ENCODE measurements at regions not wholly inside any gene's neighbourhood (a gene's known extent, or its start where the extent isn't known, plus 50 kb on each side); places are given as distances from the start of the nearest gene placed in this dataset.

DNA sequence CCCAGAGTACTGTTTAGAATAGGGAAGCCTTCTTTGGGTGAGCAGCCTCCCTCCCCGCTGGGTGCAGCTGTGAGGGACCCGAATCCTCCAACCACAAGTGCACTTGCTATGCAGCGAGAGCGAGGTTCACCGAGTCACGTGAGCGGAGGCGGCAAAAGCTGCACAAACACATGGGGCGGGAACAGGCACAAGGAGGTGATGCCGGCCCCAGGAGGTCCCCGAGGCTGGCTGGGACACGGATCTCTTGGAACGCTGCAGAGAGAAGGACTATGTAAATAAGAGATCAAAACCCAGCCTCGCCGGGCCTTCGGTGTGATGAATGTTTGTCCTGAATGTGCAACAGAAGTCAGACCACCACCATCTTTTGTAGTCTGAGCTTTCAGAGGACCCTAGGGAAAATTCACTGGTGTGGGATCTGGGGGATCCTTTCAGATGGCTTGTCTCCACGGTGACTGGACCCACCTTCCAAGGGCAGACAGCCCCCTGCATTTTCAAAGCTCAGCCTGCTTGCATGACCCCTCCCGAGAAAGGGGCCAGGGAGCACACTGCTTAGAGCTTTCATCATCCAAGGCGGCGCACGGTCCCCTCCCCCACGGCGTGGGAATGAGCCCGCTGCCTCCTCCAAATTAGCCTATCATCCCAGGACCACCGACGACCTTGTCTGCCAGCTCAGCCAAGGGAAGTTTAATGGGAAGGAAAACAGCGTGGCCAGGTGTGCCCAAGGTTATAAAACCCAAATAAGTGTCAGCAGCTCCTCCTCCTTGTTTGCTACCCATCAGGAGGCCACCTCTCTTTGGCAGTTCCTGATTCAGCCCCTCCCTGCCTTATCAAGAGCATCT, 327.7 kb downstream of the CXCL12 start:
- no peak overlapping the region for H3K9ac ChIP-seq (ENCODE audit: low read length)

DNA sequence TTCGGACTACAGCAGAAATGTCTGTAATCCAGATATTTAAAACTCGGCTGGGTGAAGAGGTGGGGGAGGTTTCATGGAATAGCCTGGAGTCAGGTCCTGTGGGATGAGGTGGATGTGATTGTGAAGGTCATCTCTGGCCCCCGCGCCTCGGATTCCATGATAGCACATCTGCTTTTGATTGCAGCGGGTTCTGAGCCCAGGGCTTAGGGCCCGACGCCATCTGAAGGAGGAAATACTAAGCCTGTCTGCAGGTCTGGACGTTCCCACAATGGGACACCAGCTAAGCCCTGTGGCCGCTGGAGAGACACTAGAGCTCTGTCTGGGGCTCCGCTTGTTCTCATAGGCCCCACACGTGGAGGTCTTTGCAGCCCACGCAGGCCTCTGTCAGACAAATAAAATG, 328.7 kb downstream of the CXCL12 start:
- Histone ChIP-seq H3K27ac (ENCODE audit: low read depth, low read length) (no peak overlapping the region), H3K4me1 (ENCODE audit: control insufficient read depth, insufficient read depth, low read length) (peaks cover 5% of the 10 kb centered on the region), H3K36me3 (ENCODE audit: control insufficient read depth, insufficient read depth, low read length) (no peaks in the 10 kb centered on the region), H3K4me3 (ENCODE audit: low read length) (no peak overlapping the region), H3K27me3 (ENCODE audit: control insufficient read depth, insufficient read depth, low read length) (no peaks in the 10 kb centered on the region), H3K9ac (ENCODE audit: low read length) (no peak overlapping the region)

More for the DNA sequence above, 327.7 kb downstream of the CXCL12 start:
- H3K27ac ChIP-seq (ENCODE audit: low read depth, low read length) = no peak overlapping the region
- H3K36me3 ChIP-seq (ENCODE audit: control insufficient read depth, insufficient read depth, low read length) = no peaks in the 10 kb centered on the region
- no peak overlapping the region for H3K4me3 ChIP-seq (ENCODE audit: low read length)
- H3K27me3 ChIP-seq (ENCODE audit: control insufficient read depth, insufficient read depth, low read length) = no peaks in the 10 kb centered on the region
- no peaks in the 10 kb centered on the region for H3K4me1 ChIP-seq (ENCODE audit: control insufficient read depth, insufficient read depth, low read length)

DNA sequence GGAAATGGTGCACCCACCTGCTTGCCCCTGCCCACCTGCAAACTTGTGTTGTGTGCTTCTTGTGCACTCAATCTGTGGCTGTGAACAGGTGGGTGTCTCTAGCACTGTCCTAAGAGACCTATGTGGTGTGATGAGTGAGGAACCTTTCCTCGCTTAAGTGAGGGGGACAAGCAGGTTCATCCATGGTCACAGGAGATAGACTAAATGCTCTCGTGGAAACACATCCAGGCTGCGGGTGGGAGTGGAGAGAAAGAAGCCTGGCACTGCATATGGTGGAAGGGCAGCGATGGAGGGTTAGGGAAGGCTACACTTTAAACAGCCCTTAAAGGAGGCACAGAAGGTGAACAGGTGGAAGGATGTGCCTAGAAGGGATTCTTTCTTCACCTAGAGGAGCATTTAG, 330.9 kb downstream of the CXCL12 start:
- Histone ChIP-seq H3K4me3 (ENCODE audit: low read length) (no peak overlapping the region), H3K4me1 (ENCODE audit: control insufficient read depth, insufficient read depth, low read length) (peaks cover 5% of the 10 kb centered on the region), H3K9ac (ENCODE audit: low read length) (no peak overlapping the region), H3K27ac (ENCODE audit: low read depth, low read length) (no peak overlapping the region), H3K36me3 (ENCODE audit: control insufficient read depth, insufficient read depth, low read length) (no peaks in the 10 kb centered on the region), H3K27me3 (ENCODE audit: control insufficient read depth, insufficient read depth, low read length) (no peaks in the 10 kb centered on the region)

DNA sequence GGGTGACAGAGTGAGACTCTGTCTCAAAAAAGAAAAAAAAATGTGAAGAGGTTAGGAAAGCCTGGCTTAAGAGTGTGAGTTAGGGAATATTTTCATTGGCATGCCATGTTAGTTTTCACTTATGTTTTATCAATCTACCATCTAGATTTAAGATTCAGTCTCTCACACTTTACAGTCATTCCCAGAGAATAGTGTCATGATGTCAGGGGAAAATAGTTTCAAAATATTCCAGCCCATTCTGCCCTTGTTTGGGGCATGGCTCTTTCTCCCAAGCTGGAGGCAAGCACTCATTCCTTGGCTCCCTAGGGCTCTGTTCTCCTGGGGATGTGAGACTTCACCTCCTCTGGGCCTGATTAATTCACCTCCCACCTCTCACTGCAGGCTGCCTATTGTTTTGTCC, 331.5 kb downstream of the CXCL12 start:
- H3K27me3 ChIP-seq (ENCODE audit: control insufficient read depth, insufficient read depth, low read length) = no peaks in the 10 kb centered on the region
- no peaks in the 10 kb centered on the region for H3K36me3 ChIP-seq (ENCODE audit: control insufficient read depth, insufficient read depth, low read length)
- H3K9ac ChIP-seq (ENCODE audit: low read length) = no peak overlapping the region
- no peak overlapping the region for H3K27ac ChIP-seq (ENCODE audit: low read depth, low read length)
- H3K4me1 ChIP-seq (ENCODE audit: control insufficient read depth, insufficient read depth, low read length) = peaks cover 5% of the 10 kb centered on the region
- H3K4me3 ChIP-seq (ENCODE audit: low read length) = no peak overlapping the region

DNA sequence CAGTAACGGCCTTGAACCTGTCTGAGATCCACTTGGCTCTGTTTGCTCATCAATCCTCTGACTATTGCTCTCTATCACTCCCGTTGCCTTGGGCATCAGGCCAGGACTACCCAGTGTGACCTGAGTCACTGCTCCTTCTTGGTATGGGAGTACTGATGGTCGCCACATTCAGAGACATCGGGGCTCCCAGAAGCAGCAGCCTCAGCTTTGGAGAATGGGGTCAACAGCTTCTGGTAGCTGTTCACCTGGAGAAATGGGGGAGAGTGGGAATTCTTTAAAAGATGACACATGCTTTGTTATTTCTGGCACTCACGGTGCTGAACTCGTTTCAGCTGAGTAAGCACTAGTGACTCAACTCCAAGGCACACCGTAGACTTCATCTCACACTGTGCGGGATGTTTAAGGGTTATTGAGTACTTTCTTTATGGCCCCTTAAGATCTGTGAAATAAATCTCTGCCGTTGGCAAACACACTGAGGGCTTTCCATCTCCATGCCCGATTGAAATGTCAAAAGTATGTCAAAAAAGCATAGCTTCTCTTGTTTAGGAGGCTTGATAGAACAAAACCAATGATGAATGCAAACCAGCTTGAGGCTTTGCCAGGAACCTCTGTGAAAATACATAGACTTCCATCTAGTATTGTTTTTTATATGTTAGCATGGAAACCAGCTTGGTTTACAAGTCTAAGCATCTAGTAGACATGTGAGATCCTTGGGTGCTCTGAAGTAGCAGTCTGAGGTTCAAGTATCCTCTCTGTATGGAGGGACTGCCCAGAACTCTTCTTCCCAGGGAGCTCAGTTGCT, 333.1 kb downstream of the CXCL12 start:
- no peaks in the 10 kb centered on the region for H3K27me3 ChIP-seq (ENCODE audit: control insufficient read depth, insufficient read depth, low read length)
- no peaks in the 10 kb centered on the region for H3K36me3 ChIP-seq (ENCODE audit: control insufficient read depth, insufficient read depth, low read length)
- H3K27ac ChIP-seq (ENCODE audit: low read depth, low read length) = no peak overlapping the region
- H3K9ac ChIP-seq (ENCODE audit: low read length) = no peak overlapping the region
- peaks cover 13% of the 10 kb centered on the region for H3K4me1 ChIP-seq (ENCODE audit: control insufficient read depth, insufficient read depth, low read length)
- no peak overlapping the region for H3K4me3 ChIP-seq (ENCODE audit: low read length)

DNA sequence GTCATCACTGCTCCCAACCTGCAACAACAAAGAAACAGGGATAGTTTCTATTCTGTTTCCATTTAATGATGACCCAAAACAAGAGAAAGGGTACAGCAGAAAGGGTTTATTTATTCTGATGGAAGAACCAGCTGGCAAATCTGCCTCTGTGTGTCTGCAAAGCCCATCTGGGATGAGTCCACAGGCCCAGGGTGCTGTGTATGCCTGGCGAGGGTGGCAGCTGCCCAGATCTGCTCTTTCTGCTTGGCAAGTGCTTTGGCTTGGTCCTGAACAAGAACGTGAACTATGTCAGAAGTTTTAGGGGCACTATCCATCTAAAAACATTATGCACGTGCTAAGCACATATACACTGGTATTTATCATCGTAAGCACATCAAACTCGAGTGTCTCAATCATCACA, 333.8 kb downstream of the CXCL12 start:
- Histone ChIP-seq H3K36me3 (ENCODE audit: control insufficient read depth, insufficient read depth, low read length) (no peaks in the 10 kb centered on the region), H3K27ac (ENCODE audit: low read depth, low read length) (no peak overlapping the region), H3K9ac (ENCODE audit: low read length) (no peak overlapping the region), H3K4me3 (ENCODE audit: low read length) (no peak overlapping the region), H3K4me1 (ENCODE audit: control insufficient read depth, insufficient read depth, low read length) (peaks cover 18% of the 10 kb centered on the region), H3K27me3 (ENCODE audit: control insufficient read depth, insufficient read depth, low read length) (no peaks in the 10 kb centered on the region)

DNA sequence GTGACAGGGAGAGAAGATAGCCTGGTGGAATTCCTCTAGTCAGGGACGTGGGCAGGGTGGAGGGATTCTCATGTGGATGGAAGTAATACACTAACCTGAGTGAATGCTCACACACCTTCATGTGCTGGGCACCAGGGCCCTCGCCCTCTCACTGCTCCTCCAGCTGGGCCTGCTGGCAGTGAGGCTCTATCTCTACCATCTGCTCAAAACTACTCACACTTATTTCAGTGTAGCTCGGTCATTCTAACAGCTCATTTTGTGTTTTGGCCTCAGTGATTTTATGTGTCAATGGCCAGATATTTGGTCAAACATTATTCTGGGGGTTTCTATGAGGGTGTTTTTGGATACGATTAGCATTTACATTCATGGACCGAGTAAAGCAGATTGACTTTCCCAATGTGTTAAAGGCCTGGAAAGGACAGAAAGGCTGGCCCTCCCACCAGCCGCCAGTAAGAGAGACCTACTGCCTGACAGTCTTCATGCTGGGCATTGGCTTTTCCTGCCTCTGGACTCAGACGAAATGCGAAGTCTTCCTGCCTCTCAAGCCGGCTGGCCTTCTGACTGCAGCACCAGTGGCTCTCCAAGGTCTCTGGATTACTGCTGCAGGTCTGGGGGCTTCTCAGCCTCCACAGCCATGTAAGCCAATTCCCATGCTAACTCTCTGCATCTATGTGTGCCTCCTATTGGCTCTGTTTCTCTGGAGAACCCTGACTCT, 335.4 kb downstream of the CXCL12 start:
- H3K27me3 ChIP-seq (ENCODE audit: control insufficient read depth, insufficient read depth, low read length) = no peaks in the 10 kb centered on the region
- H3K4me1 ChIP-seq (ENCODE audit: control insufficient read depth, insufficient read depth, low read length) = peaks cover 27% of the 10 kb centered on the region
- H3K27ac ChIP-seq (ENCODE audit: low read depth, low read length) = no peak overlapping the region
- H3K4me3 ChIP-seq (ENCODE audit: low read length) = no peak overlapping the region
- H3K36me3 ChIP-seq (ENCODE audit: control insufficient read depth, insufficient read depth, low read length) = no peaks in the 10 kb centered on the region
- no peak overlapping the region for H3K9ac ChIP-seq (ENCODE audit: low read length)

DNA sequence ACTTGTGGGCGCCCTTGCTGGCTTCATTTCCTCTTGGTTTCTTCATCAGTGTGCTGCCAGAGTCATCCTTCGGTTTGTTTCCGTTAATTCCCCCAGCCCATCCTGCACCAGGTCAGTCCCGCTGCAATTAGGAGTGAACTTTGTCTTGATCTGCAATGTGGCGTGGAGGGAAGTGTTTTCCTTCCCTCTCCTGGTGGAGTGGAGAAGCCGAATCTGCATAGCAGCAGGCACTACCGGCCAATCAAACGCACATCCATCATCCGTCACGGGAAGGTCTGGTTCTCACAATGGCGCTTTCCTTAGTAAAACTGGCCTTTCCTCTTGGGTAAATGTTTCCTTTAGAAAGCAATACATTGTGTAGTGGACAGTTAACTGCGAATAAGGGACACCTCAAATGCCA, 337.5 kb downstream of the CXCL12 start:
- no peaks in the 10 kb centered on the region for H3K36me3 ChIP-seq (ENCODE audit: control insufficient read depth, insufficient read depth, low read length)
- no peak overlapping the region for H3K27ac ChIP-seq (ENCODE audit: low read depth, low read length)
- H3K4me1 ChIP-seq (ENCODE audit: control insufficient read depth, insufficient read depth, low read length) = peaks cover 27% of the 10 kb centered on the region
- no peak overlapping the region for H3K9ac ChIP-seq (ENCODE audit: low read length)
- H3K4me3 ChIP-seq (ENCODE audit: low read length) = no peak overlapping the region
- no peaks in the 10 kb centered on the region for H3K27me3 ChIP-seq (ENCODE audit: control insufficient read depth, insufficient read depth, low read length)

DNA sequence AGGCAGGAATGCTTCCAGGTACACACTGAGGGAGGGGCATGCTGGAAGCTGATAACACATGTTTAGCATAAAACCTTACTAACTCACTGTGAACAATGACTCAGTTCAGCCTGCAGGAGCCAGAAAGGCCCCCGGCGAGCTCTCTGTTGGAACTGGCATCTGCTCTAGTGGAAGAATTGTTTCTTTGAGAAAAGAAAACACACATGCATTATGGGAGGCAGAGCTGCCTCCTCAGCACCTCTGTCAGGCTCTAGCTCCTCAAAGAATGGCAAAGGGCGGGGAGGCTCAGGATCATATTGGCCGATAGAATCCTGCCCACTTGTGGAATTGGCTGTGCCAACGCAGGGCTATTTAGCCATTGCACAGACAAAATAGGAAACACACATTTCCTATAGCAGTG, 338.3 kb downstream of the CXCL12 start:
- Histone ChIP-seq H3K27me3 (ENCODE audit: control insufficient read depth, insufficient read depth, low read length) (no peaks in the 10 kb centered on the region), H3K27ac (ENCODE audit: low read depth, low read length) (no peak overlapping the region), H3K4me1 (ENCODE audit: control insufficient read depth, insufficient read depth, low read length) (peaks cover 26% of the 10 kb centered on the region), H3K9ac (ENCODE audit: low read length) (no peak overlapping the region), H3K4me3 (ENCODE audit: low read length) (no peak overlapping the region), H3K36me3 (ENCODE audit: control insufficient read depth, insufficient read depth, low read length) (no peaks in the 10 kb centered on the region)

DNA sequence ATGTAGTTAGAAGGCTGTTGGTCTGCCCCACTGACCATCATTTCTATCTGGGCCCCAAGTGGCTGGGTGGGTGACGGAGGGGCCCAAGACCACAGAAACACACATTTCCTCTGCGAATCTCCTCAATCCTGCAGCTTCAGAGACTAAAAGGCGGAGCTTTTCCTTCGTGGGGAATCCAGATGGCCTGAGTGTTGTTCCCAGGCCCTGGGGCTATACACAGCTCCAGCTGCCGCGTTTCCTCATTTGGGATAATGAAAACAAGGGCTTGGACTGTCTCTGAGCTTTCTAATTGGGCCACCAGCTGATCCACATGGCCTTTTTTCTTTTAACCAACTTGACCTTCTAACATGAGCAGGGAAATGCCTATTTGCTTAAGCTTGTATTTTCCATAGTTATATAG, 339.9 kb downstream of the CXCL12 start:
- Histone ChIP-seq H3K9ac (ENCODE audit: low read length) (no peak overlapping the region), H3K27ac (ENCODE audit: low read depth, low read length) (no peak overlapping the region)

DNA sequence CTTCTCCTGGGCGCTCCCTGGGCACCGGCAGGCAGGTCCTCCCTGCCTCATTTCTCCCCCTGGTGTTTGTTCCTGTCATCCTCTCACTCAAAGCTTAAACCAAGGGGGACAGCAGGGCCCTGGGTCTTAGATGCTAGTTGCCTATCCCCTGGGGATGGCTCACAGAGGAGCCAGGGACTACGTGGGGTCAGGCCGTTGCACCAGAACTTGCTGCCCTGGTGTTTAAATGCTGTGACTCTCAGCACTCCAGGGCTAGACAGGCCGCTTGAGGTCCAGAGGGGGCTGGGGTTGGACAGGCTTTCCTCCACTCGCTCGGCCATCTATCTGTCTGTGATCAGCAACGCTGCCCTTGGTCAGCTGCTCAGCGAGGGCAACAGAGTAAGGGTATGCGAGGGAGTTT, 340.3 kb downstream of the CXCL12 start:
- H3K27ac ChIP-seq (ENCODE audit: low read depth, low read length) = no peak overlapping the region

More for the DNA sequence above, 339.9 kb downstream of the CXCL12 start:
- H3K4me1 ChIP-seq (ENCODE audit: control insufficient read depth, insufficient read depth, low read length) = peaks cover 22% of the 10 kb centered on the region
- H3K27me3 ChIP-seq (ENCODE audit: control insufficient read depth, insufficient read depth, low read length) = no peaks in the 10 kb centered on the region
- H3K36me3 ChIP-seq (ENCODE audit: control insufficient read depth, insufficient read depth, low read length) = no peaks in the 10 kb centered on the region
- H3K4me3 ChIP-seq (ENCODE audit: low read length) = no peak overlapping the region

DNA sequence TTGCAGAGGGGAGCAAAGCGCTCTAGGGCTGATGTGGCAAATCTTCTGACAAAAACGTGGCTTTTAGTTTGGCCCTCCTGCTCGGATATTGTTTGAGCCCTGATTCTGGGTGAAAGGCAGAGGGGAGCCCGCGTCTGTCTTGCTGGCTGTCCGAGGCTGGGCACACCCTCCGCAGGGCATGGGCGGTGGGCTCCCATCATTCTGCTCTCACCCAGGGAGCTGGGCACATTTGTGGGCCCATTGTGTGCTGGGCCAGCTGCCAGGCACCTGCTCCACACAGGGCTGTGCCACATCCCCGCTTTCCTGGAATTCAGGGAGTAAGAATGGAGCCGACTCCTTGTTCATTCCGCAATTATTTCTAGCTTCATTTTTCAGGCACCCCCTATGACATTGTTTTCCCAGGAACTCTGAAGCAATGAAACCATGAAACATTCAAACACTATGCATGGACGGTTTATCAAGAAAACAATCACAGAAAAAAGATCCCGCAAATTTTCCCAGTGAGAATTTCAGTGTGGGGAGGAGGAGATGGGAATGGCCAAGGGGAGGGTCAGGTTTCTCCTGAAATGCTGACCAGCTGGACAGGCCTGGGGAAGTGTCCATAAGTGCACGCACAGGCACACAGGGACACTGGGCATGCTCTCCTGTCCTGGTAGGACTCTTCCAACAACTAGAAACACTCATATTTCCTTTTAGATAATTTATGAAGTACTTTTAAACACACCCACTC, 341.1 kb downstream of the CXCL12 start:
- Histone ChIP-seq H3K4me1 (ENCODE audit: control insufficient read depth, insufficient read depth, low read length) (peaks cover 22% of the 10 kb centered on the region), H3K27me3 (ENCODE audit: control insufficient read depth, insufficient read depth, low read length) (no peaks in the 10 kb centered on the region), H3K4me3 (ENCODE audit: low read length) (no peak overlapping the region), H3K27ac (ENCODE audit: low read depth, low read length) (no peak overlapping the region), H3K9ac (ENCODE audit: low read length) (no peak overlapping the region), H3K36me3 (ENCODE audit: control insufficient read depth, insufficient read depth, low read length) (no peaks in the 10 kb centered on the region)

More for the DNA sequence above, 340.3 kb downstream of the CXCL12 start:
- Histone ChIP-seq H3K27me3 (ENCODE audit: control insufficient read depth, insufficient read depth, low read length) (no peaks in the 10 kb centered on the region), H3K4me3 (ENCODE audit: low read length) (no peak overlapping the region), H3K36me3 (ENCODE audit: control insufficient read depth, insufficient read depth, low read length) (no peaks in the 10 kb centered on the region), H3K9ac (ENCODE audit: low read length) (no peak overlapping the region), H3K4me1 (ENCODE audit: control insufficient read depth, insufficient read depth, low read length) (peaks cover 22% of the 10 kb centered on the region)
